SK-N-SH treated with all-trans-retinoic acid at 6 μM for 48 hours (cell line): ENCODE measurements at regions not wholly inside any gene's neighbourhood (a gene's known extent, or its start where the extent isn't known, plus 50 kb on each side); places are given as distances from the start of the nearest gene placed in this dataset.

Experiments used
- ATAC-seq: fragments of 200-7000 bp; cut with Tn5 transposase; 3 replicates; pipeline ENCODE4 v1.9.1; 2020; ENCODE audit warnings: mild to moderate bottlenecking, moderate library complexity
- ARNTL ChIP-seq: fragments of 450-650 bp; formaldehyde crosslinking; IDR thresholded peaks from 2 replicates; pipeline ENCODE4 v1.5.0; 2020; ENCODE audit warnings: low read depth, mild to moderate bottlenecking, moderate library complexity, borderline replicate concordance
- BACH2 ChIP-seq: fragments of 250-450 bp; sonication (Bioruptor Pico); IDR thresholded peaks from 2 replicates; pipeline ENCODE4 v1.9.0; 2021; ENCODE audit warnings: mild to moderate bottlenecking, borderline replicate concordance
- CSDC2 ChIP-seq: fragments of 250-450 bp; sonication (Bioruptor Pico); IDR thresholded peaks from 2 replicates; pipeline ENCODE4 v1.5.0; 2020; ENCODE audit warnings: mild to moderate bottlenecking, moderate library complexity
- ESRRG ChIP-seq: fragments of 250-450 bp; sonication (Bioruptor Pico); IDR thresholded peaks from 2 replicates; pipeline ENCODE4 v1.6.1; 2021; ENCODE audit warnings: mild to moderate bottlenecking
- GLIS3 ChIP-seq: fragments of 250-450 bp; sonication (Bioruptor Pico); IDR thresholded peaks from 2 replicates; pipeline ENCODE4 v1.5.0; 2020; ENCODE audit warnings: mild to moderate bottlenecking, moderate library complexity
- ISL1 ChIP-seq: fragments of 250-450 bp; sonication (Bioruptor Pico); IDR thresholded peaks from 2 replicates; pipeline ENCODE4 v2.1.2; 2022; ENCODE audit warnings: mild to moderate bottlenecking, moderate library complexity
- OSR1 ChIP-seq: fragments of 250-450 bp; sonication (Bioruptor Pico); IDR thresholded peaks from 2 replicates; pipeline ENCODE4 v1.8.0; 2022; ENCODE audit warnings: moderate library complexity, mild to moderate bottlenecking, inconsistent platforms
- PPARA ChIP-seq: fragments of 250-450 bp; sonication (Bioruptor Pico); IDR thresholded peaks from 2 replicates; pipeline ENCODE4 v1.5.0; 2020; ENCODE audit warnings: mild to moderate bottlenecking, borderline replicate concordance
- SNAI2 ChIP-seq: fragments of 250-450 bp; sonication (Bioruptor Pico); IDR thresholded peaks from 2 replicates; pipeline ENCODE4 v1.5.0; 2020; ENCODE audit warnings: mild to moderate bottlenecking, moderate library complexity
- TOX ChIP-seq: fragments of 250-450 bp; sonication (Bioruptor Pico); IDR thresholded peaks from 2 replicates; pipeline ENCODE4 v1.8.0; 2021; ENCODE audit warnings: mild to moderate bottlenecking, moderate library complexity, borderline replicate concordance
- ZC3H10 ChIP-seq: fragments of 250-450 bp; sonication (Bioruptor Pico); IDR thresholded peaks from 2 replicates; pipeline ENCODE4 v1.5.1; 2021; ENCODE audit warnings: mild to moderate bottlenecking, moderate library complexity
- ZFP30 ChIP-seq: fragments of 450-650 bp; formaldehyde crosslinking; IDR thresholded peaks from 2 replicates; pipeline ENCODE4 v1.5.0; 2022; ENCODE audit warnings: mild to moderate bottlenecking, moderate library complexity
- ZNF565 ChIP-seq: fragments of 450-650 bp; formaldehyde crosslinking; conservative IDR thresholded peaks from 2 replicates; pipeline ENCODE4 v1.5.0; 2020; ENCODE audit warnings: low read depth, mild to moderate bottlenecking, moderate library complexity
- ZNF70 ChIP-seq: fragments of 450-650 bp; formaldehyde crosslinking; IDR thresholded peaks from 2 replicates; pipeline ENCODE4 v1.5.0; 2020; ENCODE audit warnings: mild to moderate bottlenecking, moderate library complexity
- ZNF8 ChIP-seq: fragments of 450-650 bp; formaldehyde crosslinking; IDR thresholded peaks from 2 replicates; pipeline ENCODE4 v1.5.0; 2020; ENCODE audit warnings: mild to moderate bottlenecking, moderate library complexity
- TF ChIP-seq, protein P1 (sequence below): fragments of 250-450 bp; sonication (Bioruptor Pico); IDR thresholded peaks from 2 replicates; pipeline ENCODE4 v1.5.0; 2020; ENCODE audit warnings: mild to moderate bottlenecking, moderate library complexity
- TF ChIP-seq, protein P2 (sequence below): fragments of 250-450 bp; sonication (Bioruptor Pico); IDR thresholded peaks from 2 replicates; pipeline ENCODE4 v1.5.1; 2020; ENCODE audit warnings: low read depth, mild to moderate bottlenecking, moderate library complexity
- TF ChIP-seq, protein P3 (sequence below): fragments of 250-450 bp; sonication (Bioruptor Pico); IDR thresholded peaks from 2 replicates; pipeline ENCODE4 v1.8.0; 2021; ENCODE audit warnings: low read depth, mild to moderate bottlenecking, moderate library complexity, borderline replicate concordance
- TF ChIP-seq, protein P4 (sequence below): fragments of 250-450 bp; sonication (Bioruptor Pico); IDR thresholded peaks from 2 replicates; pipeline ENCODE4 v1.5.1; 2021; ENCODE audit warnings: mild to moderate bottlenecking, moderate library complexity
- TF ChIP-seq, protein P5 (sequence below): fragments of 250-450 bp; sonication (Bioruptor Pico); IDR thresholded peaks from 2 replicates; pipeline ENCODE4 v1.8.0; 2020; ENCODE audit warnings: mild to moderate bottlenecking, moderate library complexity, borderline replicate concordance

DNA sequence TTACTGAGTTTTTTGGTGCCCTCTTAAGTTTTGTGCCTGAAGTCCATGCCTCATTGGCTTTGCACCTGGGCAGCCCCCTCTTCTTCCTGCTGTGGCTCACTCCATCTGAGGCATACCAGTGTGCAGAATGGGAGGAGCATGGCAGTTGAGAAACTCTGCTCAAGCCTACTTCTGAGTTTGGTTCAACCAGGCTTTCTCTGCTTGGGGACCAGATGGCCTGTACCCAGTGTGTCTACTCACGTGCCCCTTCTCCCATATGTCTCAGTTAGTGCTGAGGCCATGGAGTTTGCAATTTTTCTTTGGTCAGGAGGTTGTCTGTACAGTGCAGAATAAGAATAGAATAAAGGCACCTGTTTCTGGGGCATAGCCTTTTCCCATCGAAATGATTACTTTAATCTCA lies 383.3 kb upstream of the DDHD1 start:
- ATAC-seq = no peak
- TF ChIP-seq, protein P1, sequence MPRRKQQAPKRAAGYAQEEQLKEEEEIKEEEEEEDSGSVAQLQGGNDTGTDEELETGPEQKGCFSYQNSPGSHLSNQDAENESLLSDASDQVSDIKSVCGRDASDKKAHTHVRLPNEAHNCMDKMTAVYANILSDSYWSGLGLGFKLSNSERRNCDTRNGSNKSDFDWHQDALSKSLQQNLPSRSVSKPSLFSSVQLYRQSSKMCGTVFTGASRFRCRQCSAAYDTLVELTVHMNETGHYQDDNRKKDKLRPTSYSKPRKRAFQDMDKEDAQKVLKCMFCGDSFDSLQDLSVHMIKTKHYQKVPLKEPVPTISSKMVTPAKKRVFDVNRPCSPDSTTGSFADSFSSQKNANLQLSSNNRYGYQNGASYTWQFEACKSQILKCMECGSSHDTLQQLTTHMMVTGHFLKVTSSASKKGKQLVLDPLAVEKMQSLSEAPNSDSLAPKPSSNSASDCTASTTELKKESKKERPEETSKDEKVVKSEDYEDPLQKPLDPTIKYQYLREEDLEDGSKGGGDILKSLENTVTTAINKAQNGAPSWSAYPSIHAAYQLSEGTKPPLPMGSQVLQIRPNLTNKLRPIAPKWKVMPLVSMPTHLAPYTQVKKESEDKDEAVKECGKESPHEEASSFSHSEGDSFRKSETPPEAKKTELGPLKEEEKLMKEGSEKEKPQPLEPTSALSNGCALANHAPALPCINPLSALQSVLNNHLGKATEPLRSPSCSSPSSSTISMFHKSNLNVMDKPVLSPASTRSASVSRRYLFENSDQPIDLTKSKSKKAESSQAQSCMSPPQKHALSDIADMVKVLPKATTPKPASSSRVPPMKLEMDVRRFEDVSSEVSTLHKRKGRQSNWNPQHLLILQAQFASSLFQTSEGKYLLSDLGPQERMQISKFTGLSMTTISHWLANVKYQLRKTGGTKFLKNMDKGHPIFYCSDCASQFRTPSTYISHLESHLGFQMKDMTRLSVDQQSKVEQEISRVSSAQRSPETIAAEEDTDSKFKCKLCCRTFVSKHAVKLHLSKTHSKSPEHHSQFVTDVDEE = no peak
- TF ChIP-seq, protein P2, sequence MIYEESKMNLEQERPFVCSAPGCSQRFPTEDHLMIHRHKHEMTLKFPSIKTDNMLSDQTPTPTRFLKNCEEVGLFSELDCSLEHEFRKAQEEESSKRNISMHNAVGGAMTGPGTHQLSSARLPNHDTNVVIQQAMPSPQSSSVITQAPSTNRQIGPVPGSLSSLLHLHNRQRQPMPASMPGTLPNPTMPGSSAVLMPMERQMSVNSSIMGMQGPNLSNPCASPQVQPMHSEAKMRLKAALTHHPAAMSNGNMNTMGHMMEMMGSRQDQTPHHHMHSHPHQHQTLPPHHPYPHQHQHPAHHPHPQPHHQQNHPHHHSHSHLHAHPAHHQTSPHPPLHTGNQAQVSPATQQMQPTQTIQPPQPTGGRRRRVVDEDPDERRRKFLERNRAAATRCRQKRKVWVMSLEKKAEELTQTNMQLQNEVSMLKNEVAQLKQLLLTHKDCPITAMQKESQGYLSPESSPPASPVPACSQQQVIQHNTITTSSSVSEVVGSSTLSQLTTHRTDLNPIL = no peak
- TF ChIP-seq CSDC2 (CRISPR knock-in tag) = no peak
- TF ChIP-seq ARNTL (CRISPR knock-in tag) = no peak
- no peak for TF ChIP-seq ESRRG (CRISPR knock-in tag)
- TF ChIP-seq, protein P3, sequence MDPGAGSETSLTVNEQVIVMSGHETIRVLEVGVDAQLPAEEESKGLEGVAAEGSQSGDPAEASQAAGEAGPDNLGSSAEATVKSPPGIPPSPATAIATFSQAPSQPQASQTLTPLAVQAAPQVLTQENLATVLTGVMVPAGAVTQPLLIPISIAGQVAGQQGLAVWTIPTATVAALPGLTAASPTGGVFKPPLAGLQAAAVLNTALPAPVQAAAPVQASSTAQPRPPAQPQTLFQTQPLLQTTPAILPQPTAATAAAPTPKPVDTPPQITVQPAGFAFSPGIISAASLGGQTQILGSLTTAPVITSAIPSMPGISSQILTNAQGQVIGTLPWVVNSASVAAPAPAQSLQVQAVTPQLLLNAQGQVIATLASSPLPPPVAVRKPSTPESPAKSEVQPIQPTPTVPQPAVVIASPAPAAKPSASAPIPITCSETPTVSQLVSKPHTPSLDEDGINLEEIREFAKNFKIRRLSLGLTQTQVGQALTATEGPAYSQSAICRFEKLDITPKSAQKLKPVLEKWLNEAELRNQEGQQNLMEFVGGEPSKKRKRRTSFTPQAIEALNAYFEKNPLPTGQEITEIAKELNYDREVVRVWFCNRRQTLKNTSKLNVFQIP = no peak
- TF ChIP-seq, protein P4, sequence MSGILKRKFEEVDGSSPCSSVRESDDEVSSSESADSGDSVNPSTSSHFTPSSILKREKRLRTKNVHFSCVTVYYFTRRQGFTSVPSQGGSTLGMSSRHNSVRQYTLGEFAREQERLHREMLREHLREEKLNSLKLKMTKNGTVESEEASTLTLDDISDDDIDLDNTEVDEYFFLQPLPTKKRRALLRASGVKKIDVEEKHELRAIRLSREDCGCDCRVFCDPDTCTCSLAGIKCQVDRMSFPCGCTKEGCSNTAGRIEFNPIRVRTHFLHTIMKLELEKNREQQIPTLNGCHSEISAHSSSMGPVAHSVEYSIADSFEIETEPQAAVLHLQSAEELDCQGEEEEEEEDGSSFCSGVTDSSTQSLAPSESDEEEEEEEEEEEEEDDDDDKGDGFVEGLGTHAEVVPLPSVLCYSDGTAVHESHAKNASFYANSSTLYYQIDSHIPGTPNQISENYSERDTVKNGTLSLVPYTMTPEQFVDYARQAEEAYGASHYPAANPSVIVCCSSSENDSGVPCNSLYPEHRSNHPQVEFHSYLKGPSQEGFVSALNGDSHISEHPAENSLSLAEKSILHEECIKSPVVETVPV (CRISPR knock-in tag) = no peak

DNA sequence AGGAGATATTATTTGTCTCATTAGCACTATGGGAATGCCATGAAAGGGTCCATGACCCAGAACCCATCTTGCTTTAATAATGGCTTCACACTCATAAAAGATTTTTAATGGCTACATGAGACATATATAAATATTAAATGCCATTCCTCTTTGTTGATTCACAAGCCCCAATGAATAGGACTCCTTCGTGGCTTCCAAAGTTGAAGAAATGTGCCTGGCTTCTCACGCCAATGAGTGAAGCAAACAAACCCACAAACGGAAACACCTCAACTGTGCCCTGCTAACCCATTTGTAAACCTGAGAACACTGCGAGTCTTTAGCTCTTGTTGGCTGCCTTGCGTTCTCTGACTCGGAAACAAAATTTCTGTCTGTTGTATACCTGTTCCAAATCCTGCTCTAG lies 381.7 kb upstream of the DDHD1 start:
- TF ChIP-seq ZNF70 (no peak), ISL1 (CRISPR knock-in tag) (no peak), PPARA (CRISPR knock-in tag) (no peak), ZNF565 (no peak), ZFP30 (CRISPR knock-in tag) (no peak), OSR1 (CRISPR knock-in tag) (no peak), BACH2 (CRISPR knock-in tag) (no peak), GLIS3 (no peak), SNAI2 (no peak), CSDC2 (CRISPR knock-in tag) (no peak), ARNTL (CRISPR knock-in tag) (no peak), ZNF8 (CRISPR knock-in tag) (no peak), ZC3H10 (no peak), TOX (no peak)
- TF ChIP-seq, protein P2 = no peak
- TF ChIP-seq, protein P3 = no peak
- TF ChIP-seq, protein P5, sequence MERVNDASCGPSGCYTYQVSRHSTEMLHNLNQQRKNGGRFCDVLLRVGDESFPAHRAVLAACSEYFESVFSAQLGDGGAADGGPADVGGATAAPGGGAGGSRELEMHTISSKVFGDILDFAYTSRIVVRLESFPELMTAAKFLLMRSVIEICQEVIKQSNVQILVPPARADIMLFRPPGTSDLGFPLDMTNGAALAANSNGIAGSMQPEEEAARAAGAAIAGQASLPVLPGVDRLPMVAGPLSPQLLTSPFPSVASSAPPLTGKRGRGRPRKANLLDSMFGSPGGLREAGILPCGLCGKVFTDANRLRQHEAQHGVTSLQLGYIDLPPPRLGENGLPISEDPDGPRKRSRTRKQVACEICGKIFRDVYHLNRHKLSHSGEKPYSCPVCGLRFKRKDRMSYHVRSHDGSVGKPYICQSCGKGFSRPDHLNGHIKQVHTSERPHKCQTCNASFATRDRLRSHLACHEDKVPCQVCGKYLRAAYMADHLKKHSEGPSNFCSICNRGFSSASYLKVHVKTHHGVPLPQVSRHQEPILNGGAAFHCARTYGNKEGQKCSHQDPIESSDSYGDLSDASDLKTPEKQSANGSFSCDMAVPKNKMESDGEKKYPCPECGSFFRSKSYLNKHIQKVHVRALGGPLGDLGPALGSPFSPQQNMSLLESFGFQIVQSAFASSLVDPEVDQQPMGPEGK (CRISPR knock-in tag) = no peak
- TF ChIP-seq, all 23 proteins: peak for 0
- ATAC-seq = no peak
